ENCODE measurements at regions not wholly inside any gene's neighbourhood (a gene's known extent, or its start where the extent isn't known, plus 50 kb on each side); places are given as distances from the start of the nearest gene placed in this dataset.

GRCh38 chr2:41222593-41222992 lies 770.7 kb upstream of the SLC8A1 start:
- no peak for DNase-seq (ENCODE audit: low read depth)
- TF ChIP-seq CTCF (conservative IDR thresholded peaks at IDR 0.05; ENCODE audit: low read depth, low read length), result no peak
- no peak overlapping the region for H3K4me3 ChIP-seq (ENCODE audit: low read depth, low read length)

- TF ChIP-seq CTCF (conservative IDR thresholded peaks at IDR 0.05; ENCODE audit: low read depth, low read length), result no peak
- DNase-seq (ENCODE audit: low read depth), result no peak
- H3K4me3 ChIP-seq (ENCODE audit: low read depth, low read length), result no peak overlapping the region
Measured at GRCh38 chr2:41234093-41234492, 782.2 kb upstream of the SLC8A1 start.

- TF ChIP-seq CTCF (conservative IDR thresholded peaks at IDR 0.05; ENCODE audit: low read depth, low read length), result no peak
- DNase-seq (ENCODE audit: low read depth), result no peak
- H3K4me3 ChIP-seq (ENCODE audit: low read depth, low read length), result no peak overlapping the region
Measured at GRCh38 chr2:41241325-41242000, 789.6 kb upstream of the SLC8A1 start.

GRCh38 chr2:41242001-41242331 lies 790.1 kb upstream of the SLC8A1 start:
- H3K4me3 ChIP-seq (ENCODE audit: low read depth, low read length), result no peak overlapping the region
- DNase-seq (ENCODE audit: low read depth), result no peak
- TF ChIP-seq CTCF (conservative IDR thresholded peaks at IDR 0.05; ENCODE audit: low read depth, low read length), result no peak

GRCh38 chr2:41267929-41268659 lies 779.7 kb upstream of the PKDCC start:
- no peak overlapping the region for H3K4me3 ChIP-seq (ENCODE audit: low read depth, low read length)
- DNase-seq (ENCODE audit: low read depth), result no peak
- no peak for TF ChIP-seq CTCF (conservative IDR thresholded peaks at IDR 0.05; ENCODE audit: low read depth, low read length)

- no peak overlapping the region for H3K4me3 ChIP-seq (ENCODE audit: low read depth, low read length)
- peak; percentile 30 for DNase-seq (ENCODE audit: low read depth)
- peak; percentile 25 for TF ChIP-seq CTCF (conservative IDR thresholded peaks at IDR 0.05; ENCODE audit: low read depth, low read length)
Measured at GRCh38 chr2:41283079-41283775, 764.6 kb upstream of the PKDCC start.
